Activated CD4-positive, alpha-beta T cell treated with anti-CD3 and anti-CD28 coated beads, Interleukin-10, Interleukin-2, amounts not matched to agents 100 ng/mL and 50 ng/mL, durations not matched to agents 16 hours and 8 hours (primary cell): ENCODE measurements at regions not wholly inside any gene's neighbourhood (a gene's known extent, or its start where the extent isn't known, plus 50 kb on each side); places are given as distances from the start of the nearest gene placed in this dataset.
"Not testable (repeated sequence)": the region's sequence is repeated elsewhere in the genome, so short reads cannot be mapped to it uniquely, and the experiment has no call there.

Experiments used
- DNase-seq: peaks from one replicate; pipeline ENCODE4 v3.0.0-alpha.2; 2020

DNA sequence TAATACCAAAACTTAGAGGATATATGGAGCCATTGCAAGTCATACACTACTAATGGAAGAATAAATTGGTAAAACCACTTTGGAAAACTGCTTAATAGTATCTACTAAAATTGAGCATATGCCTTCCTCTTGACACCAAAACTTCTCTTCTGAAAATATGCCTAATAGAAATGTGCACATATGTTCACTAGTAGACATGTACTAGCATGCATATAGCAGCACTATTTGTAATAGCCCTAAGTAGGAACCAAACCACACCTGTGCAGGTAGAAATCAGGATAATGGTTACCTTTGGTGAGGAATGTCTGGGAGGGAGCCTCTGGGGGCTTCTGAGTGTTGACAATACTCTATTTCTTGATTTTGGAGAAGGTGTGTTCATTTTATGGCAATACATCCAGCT is 424.8 kb upstream of the BTBD3 start:
- no peak for DNase-seq

GRCh38 chr20:11496380-11496779 is 421.3 kb upstream of the BTBD3 start:
- DNase-seq = no peak

GRCh38 chr20:11497545-11497944 is 420.1 kb upstream of the BTBD3 start:
- DNase-seq = no peak

DNA sequence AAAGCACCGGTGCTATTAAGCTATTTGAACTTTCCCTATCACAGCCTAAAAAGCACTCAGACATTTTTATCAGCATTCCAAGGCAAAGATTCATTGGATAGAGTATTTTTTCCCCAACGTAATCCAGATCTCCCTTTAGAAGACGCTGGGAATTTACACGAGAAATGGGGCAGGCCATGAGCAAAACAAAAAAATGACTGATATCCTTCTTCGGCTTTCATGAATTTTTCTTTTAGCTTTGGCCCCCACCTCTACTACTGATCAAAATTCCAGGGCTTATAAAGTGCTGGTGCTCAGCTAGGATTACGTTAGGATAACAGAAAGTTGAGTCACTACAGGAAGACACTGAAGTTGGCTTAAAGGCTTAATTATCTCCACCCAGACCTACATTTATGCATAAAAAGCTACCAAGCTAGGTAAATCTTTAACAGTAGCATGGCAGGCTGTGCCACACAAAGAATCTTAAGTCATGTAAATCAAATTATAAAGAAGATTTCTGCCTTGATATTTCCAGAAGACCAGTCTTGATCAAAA is 418.5 kb upstream of the BTBD3 start:
- DNase-seq = no peak

DNA sequence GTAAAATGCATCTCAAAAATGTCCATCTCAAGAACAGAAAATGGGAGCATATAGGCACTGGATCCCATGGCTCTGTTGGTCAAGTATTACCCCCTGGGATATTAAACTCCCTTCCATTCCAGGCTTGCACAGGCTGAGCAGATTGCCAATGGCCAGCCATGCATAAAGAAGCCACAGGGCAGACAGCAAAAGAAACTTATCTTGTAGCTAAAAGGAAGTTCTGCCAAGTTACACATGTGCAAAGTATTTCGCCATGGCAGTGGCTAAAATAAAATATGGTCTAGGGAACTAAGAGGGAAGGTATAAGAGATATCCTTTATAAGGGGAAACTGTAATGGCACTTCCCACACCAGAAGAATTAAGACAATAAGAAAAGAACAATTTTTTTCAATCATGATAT is 415.6 kb upstream of the BTBD3 start:
- DNase-seq = no peak

DNA sequence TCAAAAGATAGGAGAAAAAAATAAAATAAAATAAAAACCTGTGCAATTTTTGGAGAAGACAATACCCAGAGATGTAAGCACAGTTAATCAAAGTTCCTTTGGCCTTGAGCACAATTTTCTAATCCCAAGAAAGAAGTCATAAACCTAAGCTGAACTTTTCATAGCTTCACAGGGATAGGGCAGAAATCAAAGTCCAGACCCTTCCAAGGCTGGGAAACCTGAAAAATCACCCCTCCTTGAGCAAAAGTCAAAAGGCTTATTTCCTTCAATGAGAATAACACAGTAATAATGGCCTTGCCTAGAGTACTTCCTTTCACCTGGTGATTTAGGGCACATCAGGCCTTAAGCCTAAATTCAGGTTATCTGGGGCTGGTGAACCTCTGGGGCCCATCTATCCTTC is 415.0 kb upstream of the BTBD3 start:
- no peak for DNase-seq

DNA sequence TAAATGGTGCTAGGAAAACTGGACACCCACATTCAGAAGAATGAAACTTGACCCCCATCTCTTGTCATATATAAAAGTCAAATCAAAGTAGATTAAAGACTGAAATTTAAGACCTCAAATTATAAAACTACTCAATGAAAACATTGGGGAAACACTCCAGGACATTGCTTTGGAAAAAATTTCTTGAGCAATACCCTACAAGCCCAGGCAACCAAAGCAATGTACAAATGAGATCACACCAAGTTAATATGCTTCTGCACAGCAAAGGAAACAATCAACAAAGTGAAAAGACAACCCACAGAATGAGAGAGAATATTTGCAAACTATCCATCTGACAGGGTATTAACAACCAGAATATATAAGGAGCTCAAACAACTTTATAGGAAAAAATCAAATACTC is 407.9 kb upstream of the BTBD3 start:
- no peak for DNase-seq

DNA sequence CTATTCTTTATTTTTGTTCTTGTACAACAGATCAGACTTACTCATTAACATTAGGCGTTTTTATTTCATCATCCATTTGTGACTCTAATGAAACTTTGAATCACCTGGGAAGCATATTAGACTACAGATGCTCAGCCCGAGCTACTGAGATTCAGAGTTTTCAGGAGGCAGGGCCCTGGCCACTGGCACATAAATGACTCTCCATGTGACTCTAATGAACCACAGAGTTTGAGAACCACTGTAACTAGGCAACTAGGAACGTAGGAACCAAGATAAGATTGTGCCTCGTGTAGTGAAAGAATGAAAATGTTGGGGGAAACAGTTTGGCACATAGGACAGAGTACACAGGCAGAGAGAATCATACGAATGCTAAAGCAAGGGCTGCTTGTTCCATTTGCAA is 405.9 kb upstream of the BTBD3 start:
- DNase-seq = no peak

GRCh38 chr20:11513241-11513745 is 404.4 kb upstream of the BTBD3 start:
- DNase-seq = not testable (repeated sequence)

- DNase-seq = no peak
Measured at GRCh38 chr20:11516448-11516847, 401.2 kb upstream of the BTBD3 start.

- DNase-seq = no peak
Measured at GRCh38 chr20:11520596-11520995, 397.1 kb upstream of the BTBD3 start.

DNA sequence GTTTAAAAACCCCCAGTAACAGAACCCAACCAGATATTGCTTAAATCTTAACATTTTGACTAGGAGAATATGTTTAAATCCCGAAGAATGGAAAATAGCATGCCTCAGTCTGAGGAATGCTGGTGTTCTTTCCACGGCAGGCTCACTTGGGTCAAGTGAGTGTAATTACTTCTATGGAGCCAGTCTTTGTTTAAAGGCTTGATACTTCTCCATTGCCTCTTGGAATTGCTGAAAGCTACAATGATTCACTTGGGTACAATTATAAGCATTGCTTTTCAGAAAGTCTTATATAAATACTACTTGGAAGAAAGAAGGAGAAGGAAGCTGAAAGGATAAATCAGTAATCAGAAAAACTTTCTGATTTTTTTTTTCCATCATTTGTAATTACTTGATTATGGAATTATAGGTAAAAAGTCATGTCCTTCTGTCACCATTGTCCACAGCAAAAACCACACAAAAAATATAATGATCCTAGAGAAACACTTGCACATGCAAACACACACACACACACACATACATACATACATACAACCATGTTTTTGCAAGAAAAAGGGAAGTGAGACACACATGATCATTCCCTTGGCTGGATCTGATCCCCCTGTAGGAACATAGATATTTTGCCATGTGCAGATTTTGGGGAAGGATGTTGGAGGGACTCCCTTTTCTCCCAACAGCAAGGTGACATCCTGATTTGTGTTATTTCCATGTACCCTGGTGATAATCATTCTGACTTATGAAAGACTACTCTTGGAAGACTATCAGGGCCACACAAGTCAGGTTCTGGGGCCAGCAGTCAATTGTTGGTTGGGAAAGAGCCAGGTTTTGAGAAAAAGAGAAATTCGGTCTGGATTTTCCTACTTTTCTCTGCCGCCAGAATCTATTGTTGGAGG is 396.0 kb upstream of the BTBD3 start:
- DNase-seq = no peak

DNA sequence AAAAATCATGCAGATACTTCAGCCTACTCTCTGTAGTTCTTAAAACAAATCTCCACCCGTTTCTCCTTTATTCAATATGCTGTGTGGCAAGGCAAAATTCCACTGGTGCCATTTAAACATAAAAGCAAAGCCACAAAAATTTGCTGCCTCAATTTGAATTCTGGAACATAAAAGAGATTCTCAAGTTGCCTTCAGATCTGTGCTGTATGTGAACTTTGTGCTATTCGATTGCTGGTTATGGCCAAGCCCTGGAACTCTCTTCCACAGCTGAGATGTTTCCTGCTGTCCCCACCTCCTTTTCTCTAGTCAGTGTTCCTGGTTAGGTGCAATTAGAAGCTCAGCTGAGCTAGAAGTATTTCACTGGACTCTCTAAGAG is 395.3 kb upstream of the BTBD3 start:
- no peak for DNase-seq

DNA sequence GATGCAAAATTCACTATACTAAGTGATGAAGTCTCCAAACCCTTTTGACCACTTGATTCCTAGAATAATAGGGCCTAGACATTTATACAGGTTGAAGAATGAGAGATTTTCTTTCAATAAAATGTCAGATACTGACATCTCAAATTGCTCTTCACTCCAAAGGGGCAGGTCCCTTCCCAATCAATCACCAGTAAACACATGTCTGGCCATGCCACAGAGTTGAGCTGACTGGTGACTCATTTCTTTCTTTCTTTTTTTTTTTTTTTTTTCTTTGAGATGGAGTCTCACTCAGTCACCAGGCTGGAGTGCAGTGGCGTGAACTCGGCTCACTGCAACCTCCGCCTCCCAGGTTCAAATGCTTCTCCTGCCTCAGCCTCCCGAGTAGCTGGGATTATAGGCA is 388.6 kb upstream of the BTBD3 start:
- DNase-seq = no peak

DNA sequence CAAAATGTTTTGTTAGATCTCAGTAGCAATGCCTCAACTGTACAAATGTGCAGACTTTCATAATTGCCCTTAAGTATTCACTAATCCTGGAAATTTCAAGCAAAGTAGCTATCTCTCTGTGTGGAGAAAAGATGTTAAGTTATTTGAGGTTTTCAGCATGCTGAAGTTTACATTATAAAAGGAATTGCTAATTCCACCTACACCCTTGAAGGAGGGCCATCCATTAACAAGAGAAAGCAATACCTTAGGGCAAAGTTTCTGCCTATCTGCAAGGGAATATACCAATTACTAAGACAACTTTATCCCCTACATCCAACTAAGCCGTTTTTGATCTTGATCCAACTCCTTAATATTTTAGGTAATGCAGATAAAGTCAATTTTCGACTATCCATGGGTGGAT is 380.7 kb upstream of the BTBD3 start:
- no peak for DNase-seq

DNA sequence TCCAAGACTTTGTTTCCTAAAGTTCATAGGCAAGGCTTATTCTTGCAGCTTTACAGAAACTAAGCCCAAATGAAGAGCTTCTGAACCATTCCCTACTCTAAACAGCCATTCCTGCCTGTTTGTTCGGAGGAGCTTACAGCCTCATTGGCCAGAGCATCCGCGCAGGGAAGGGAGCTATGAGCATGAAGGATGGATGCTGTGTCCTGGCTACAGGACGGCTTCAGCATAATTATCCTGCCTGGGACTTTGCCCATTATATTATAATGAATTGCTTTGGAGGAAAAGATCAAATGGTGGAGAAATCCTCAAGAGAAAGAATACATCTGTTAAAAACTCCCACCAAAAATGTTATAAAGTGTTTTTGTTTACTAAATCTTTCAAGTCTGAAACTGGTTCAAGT is 378.2 kb upstream of the BTBD3 start:
- no peak for DNase-seq

- DNase-seq = no peak
Measured at GRCh38 chr20:11540558-11540957, 377.1 kb upstream of the BTBD3 start.

DNA sequence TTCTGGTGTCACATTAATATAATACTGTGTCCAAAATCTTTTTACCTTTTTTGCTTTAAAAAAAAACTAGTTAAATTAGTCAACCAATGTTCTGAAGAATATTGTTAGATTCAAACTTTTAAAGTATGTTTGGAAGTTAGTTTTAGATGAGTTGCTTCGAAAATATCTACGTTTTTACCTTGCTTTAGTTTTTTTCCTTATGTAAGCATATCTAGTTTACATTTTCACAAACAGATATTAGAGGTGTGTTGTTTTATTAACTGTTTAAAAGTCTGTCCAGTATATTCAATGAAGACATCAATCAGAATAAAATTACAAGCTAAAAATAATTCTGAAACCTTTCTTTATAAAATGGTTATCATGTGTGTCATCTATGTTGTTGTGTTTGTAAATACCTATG is 375.0 kb upstream of the BTBD3 start:
- DNase-seq = no peak

GRCh38 chr20:11544029-11544678 is 373.5 kb upstream of the BTBD3 start:
- DNase-seq = peak; percentile 28

DNA sequence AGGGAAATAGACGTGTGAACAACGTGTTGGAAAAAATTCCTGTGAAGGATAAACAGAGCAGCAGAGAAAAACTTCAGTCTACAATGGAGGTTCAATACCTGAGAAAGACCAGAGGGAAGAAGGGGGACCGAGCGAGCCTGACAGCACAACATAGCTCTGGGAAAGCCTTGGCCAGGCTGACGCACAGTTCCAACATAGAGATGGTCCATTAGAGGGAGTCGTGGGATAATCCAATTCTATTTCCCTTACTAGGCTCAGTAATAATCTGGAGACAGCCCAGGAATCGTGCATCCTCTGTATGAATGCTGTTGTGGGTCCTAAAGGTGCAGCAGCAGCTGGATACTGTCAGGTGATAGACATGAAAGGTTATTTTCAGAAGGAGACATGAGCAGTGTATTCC is 370.8 kb upstream of the BTBD3 start:
- DNase-seq = no peak

GRCh38 chr20:11549172-11550103 is 368.3 kb upstream of the BTBD3 start:
- DNase-seq = no peak

DNA sequence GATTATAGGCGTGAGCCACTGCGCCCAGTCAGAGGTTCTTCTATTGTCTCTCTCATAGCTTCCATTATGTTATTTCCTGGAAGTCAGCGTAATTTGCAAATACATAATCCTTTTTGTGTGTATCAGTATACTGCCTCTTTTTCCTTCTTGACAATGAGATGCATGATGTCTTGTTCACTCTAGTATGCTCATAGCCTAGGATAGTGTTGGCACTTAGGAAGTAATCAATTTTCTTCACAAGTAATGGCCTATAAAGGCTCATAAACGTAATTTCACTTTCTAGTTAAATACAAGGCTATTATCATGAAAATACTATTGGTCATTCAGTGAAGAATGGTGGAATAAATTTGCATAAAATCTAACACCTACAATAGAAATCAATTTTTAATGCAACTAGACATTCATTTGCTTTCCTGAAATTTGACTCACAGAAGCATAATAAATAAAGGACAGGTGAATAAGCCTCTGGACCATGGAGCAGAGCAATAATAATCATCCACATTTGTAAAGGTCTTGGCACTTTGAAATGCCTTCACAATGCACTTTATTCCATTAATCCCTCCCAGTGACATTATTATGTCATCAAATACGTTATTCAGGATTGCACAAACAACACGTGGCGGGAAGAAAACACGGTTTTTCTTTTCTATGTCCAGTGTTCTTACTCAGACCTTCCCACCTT is 366.9 kb upstream of the BTBD3 start:
- DNase-seq = no peak
